GM12891 (cell line): ENCODE measurements at regions not wholly inside any gene's neighbourhood (a gene's known extent, or its start where the extent isn't known, plus 50 kb on each side); places are given as distances from the start of the nearest gene placed in this dataset.

Experiments used
- DNase-seq: peaks from one replicate; pipeline ENCODE4 v3.0.0; 2011; ENCODE audit warnings: low spot score; ENCODE audit not compliant: insufficient read length
- FAIRE-seq: peaks from 2 replicates; lab custom pipeline; 2011; peaks lifted over from hg19 to GRCh38; lab: Jason Lieb, UNC
- PAX5 ChIP-seq: IDR thresholded peaks from 2 replicates; pipeline ENCODE4 v1.6.1; 2011; ENCODE audit warnings: low read length, moderate library complexity, mild to moderate bottlenecking; ENCODE audit not compliant: insufficient read depth, severe bottlenecking
- POLR2A ChIP-seq: IDR thresholded peaks from 2 replicates; pipeline ENCODE4 v1.6.1; 2011; ENCODE audit warnings: low read depth, low read length, control low read depth
- POLR2AphosphoS5 ChIP-seq: IDR thresholded peaks from 2 replicates; pipeline ENCODE4 v1.6.1; 2011; ENCODE audit warnings: low read depth, low read length, control low read depth
- POU2F2 ChIP-seq: IDR thresholded peaks from 2 replicates; pipeline ENCODE4 v1.6.1; 2011; ENCODE audit warnings: low read depth, mild to moderate bottlenecking, control low read depth, low read length, moderate library complexity
- SPI1 ChIP-seq: IDR thresholded peaks from 2 replicates; pipeline ENCODE4 v1.6.1; 2011; ENCODE audit warnings: low read depth, low read length, control low read depth
- TAF1 ChIP-seq: IDR thresholded peaks from 2 replicates; pipeline ENCODE4 v1.6.1; 2011; ENCODE audit warnings: low read depth, low read length, control low read depth

- DNase-seq = no peak
- TF ChIP-seq SPI1 (no peak), PAX5 (no peak), POU2F2 (no peak), POLR2A (no peak), TAF1 (no peak), POLR2AphosphoS5 (no peak)
- no peak for FAIRE-seq
Measured at GRCh38 chr11:11016068-11016467, 158.2 kb upstream of the ZBED5 start.

- FAIRE-seq = no peak
- DNase-seq = no peak
- no peak for TF ChIP-seq TAF1
- no peak for TF ChIP-seq POLR2AphosphoS5
- no peak for TF ChIP-seq POLR2A
- no peak for TF ChIP-seq SPI1
Measured at GRCh38 chr11:11011617-11012016, 153.8 kb upstream of the ZBED5 start.

- no peak for TF ChIP-seq SPI1
- TF ChIP-seq PAX5 = no peak
- TF ChIP-seq POLR2A = no peak
- no peak for TF ChIP-seq POLR2AphosphoS5
- TF ChIP-seq TAF1 = no peak
- no peak for DNase-seq
- FAIRE-seq = no peak
Measured at GRCh38 chr11:11010624-11011127, 152.8 kb upstream of the ZBED5 start.

GRCh38 chr11:11009179-11009578 lies 151.3 kb upstream of the ZBED5 start:
- DNase-seq = no peak
- no peak for TF ChIP-seq PAX5
- no peak for TF ChIP-seq POLR2A
- no peak for TF ChIP-seq TAF1
- TF ChIP-seq POLR2AphosphoS5 = no peak
- no peak for TF ChIP-seq SPI1
- FAIRE-seq = no peak

GRCh38 chr11:11004069-11004468 lies 146.2 kb upstream of the ZBED5 start:
- FAIRE-seq (no peak), DNase-seq (no peak)
- TF ChIP-seq POLR2A (no peak), TAF1 (no peak), POLR2AphosphoS5 (no peak), PAX5 (no peak), POU2F2 (no peak), SPI1 (no peak)

GRCh38 chr11:11003226-11003625 lies 145.4 kb upstream of the ZBED5 start:
- no peak for TF ChIP-seq POLR2AphosphoS5
- TF ChIP-seq POU2F2 = no peak
- FAIRE-seq (no peak), DNase-seq (no peak)

GRCh38 chr11:11000579-11001283 lies 142.9 kb upstream of the ZBED5 start:
- DNase-seq = no peak
- no peak for TF ChIP-seq POLR2A
- no peak for TF ChIP-seq PAX5
- no peak for TF ChIP-seq POU2F2
- no peak for TF ChIP-seq SPI1
- no peak for TF ChIP-seq POLR2AphosphoS5
- TF ChIP-seq TAF1 = no peak
- FAIRE-seq = no peak

- no peak for FAIRE-seq
Measured at GRCh38 chr11:10998674-10999073, 140.8 kb upstream of the ZBED5 start.

GRCh38 chr11:10996678-10997077 lies 138.8 kb upstream of the ZBED5 start:
- no peak for FAIRE-seq
- DNase-seq = no peak
- TF ChIP-seq SPI1 = no peak
- no peak for TF ChIP-seq POU2F2
- TF ChIP-seq TAF1 = no peak
- TF ChIP-seq PAX5 = no peak
- no peak for TF ChIP-seq POLR2AphosphoS5
- TF ChIP-seq POLR2A = no peak

More at GRCh38 chr11:10998674-10999073, 140.8 kb upstream of the ZBED5 start:
- TF ChIP-seq POU2F2 = no peak
- no peak for TF ChIP-seq POLR2AphosphoS5
- no peak for TF ChIP-seq POLR2A
- no peak for TF ChIP-seq TAF1
- no peak for TF ChIP-seq SPI1
- TF ChIP-seq PAX5 = no peak
- no peak for DNase-seq

- DNase-seq (no peak), FAIRE-seq (no peak)
- TF ChIP-seq TAF1 (no peak), POLR2AphosphoS5 (no peak), POLR2A (no peak), SPI1 (no peak), POU2F2 (no peak), PAX5 (no peak)
Measured at GRCh38 chr11:10993640-10994039, 135.8 kb upstream of the ZBED5 start.
